ENCODE measurements at regions not wholly inside any gene's neighbourhood (a gene's known extent, or its start where the extent isn't known, plus 50 kb on each side); places are given as distances from the start of the nearest gene placed in this dataset.

DNA sequence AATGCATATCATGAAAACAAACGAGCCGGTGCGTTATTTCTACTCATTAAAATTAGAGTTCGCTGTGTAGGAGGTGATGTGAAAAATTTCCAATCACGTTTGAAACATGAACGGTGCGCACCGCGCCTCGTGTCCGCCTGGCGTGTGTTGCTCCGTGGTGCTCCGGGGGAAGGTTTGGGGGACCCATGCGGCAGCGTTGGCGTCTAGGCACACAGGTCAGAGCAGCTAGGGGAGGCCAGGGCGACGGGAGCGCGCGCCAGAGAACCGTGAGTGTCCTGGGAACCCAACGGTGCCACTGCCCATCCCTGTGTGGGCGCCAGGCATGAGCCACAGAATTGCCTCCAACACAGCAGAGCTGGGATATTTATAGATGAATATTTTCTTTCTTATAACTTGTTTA, 70.6 kb upstream of the ADARB2 start:
- DNase-seq: no peak
- Histone ChIP-seq H2AFZ (ENCODE audit: insufficient read depth, low read depth, low read length, poor library complexity, severe bottlenecking) (no peak overlapping the region), H3K79me2 (ENCODE audit: control insufficient read depth, insufficient read depth, low read length) (no peaks in the 10 kb centered on the region), H3K9ac (ENCODE audit: low read length) (no peak overlapping the region), H3K4me2 (replicated peaks; ENCODE audit: low read depth, low read length, poor library complexity, severe bottlenecking) (no peak overlapping the region), H3K4me1 (ENCODE audit: control insufficient read depth in 2 of 2, insufficient read depth in 2 of 2, low read length in 2 of 2) (no peaks in the 10 kb centered on the region), H3K4me3 (ENCODE audit: control extremely low read depth in 1 of 5, extremely low read depth in 1 of 5, insufficient read depth in 1 of 5, low read depth in 2 of 5, low read length in 4 of 5) (no peak overlapping the region), H3K27me3 (replicated peaks in 1 of 4; ENCODE audit: control extremely low read depth in 1 of 4, control insufficient read depth in 3 of 4, insufficient read depth in 4 of 4, low read length in 3 of 4) (no peaks in the 10 kb centered on the region), H4K20me1 (ENCODE audit: control insufficient read depth, insufficient read depth, low read length, poor library complexity, severe bottlenecking) (no peaks in the 10 kb centered on the region), H3K9me3 (ENCODE audit: control extremely low read depth in 1 of 3, control insufficient read depth in 2 of 3, insufficient read depth in 1 of 3, low read length in 2 of 3) (peaks cover 0 to 8% (median 0%) of the 10 kb centered on the region in 3 donors), H3K27ac (ENCODE audit: low read length in 2 of 2) (no peak overlapping the region), H3K36me3 (replicated peaks in 1 of 2; ENCODE audit: control extremely low read depth in 1 of 2, control insufficient read depth in 1 of 2, extremely low read depth in 1 of 2, insufficient read depth in 2 of 2, low read length in 1 of 2) (no peaks in the 10 kb centered on the region)
- Mint-ChIP-seq H3K4me3 (no peak overlapping the region), H3K4me1 (no peaks in the 10 kb centered on the region), H3K9me3 (ENCODE audit: insufficient read depth) (no peaks in the 10 kb centered on the region), H3K27me3 (peaks cover 10% of the 10 kb centered on the region), H3K27ac (no peak overlapping the region)
- TF ChIP-seq EZH2 (IDR thresholded peaks at IDR 0.05; ENCODE audit: borderline replicate concordance, insufficient read depth, low read depth, low read length, poor library complexity, severe bottlenecking): no peak
- TF ChIP-seq, protein P1, sequence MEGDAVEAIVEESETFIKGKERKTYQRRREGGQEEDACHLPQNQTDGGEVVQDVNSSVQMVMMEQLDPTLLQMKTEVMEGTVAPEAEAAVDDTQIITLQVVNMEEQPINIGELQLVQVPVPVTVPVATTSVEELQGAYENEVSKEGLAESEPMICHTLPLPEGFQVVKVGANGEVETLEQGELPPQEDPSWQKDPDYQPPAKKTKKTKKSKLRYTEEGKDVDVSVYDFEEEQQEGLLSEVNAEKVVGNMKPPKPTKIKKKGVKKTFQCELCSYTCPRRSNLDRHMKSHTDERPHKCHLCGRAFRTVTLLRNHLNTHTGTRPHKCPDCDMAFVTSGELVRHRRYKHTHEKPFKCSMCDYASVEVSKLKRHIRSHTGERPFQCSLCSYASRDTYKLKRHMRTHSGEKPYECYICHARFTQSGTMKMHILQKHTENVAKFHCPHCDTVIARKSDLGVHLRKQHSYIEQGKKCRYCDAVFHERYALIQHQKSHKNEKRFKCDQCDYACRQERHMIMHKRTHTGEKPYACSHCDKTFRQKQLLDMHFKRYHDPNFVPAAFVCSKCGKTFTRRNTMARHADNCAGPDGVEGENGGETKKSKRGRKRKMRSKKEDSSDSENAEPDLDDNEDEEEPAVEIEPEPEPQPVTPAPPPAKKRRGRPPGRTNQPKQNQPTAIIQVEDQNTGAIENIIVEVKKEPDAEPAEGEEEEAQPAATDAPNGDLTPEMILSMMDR (IDR thresholded peaks at IDR 0.05): no peak
- intact Hi-C loops (cut with micrococcal nuclease): no loop called here
- POLR2A ChIA-PET: no interaction called here
- no peak for ATAC-seq (ENCODE audit: low read depth)
- CTCF ChIA-PET: no interaction called here
- 94% methylated on average over 18 of the region's 25 CpGs for WGBS (ENCODE audit: insufficient coverage)

GRCh38 chr10:1807196-1807595, 69.9 kb upstream of the ADARB2 start:
- Histone ChIP-seq H3K36me3 (replicated peaks in 1 of 2; ENCODE audit: control extremely low read depth in 1 of 2, control insufficient read depth in 1 of 2, extremely low read depth in 1 of 2, insufficient read depth in 2 of 2, low read length in 1 of 2) (no peaks in the 10 kb centered on the region), H3K4me2 (replicated peaks; ENCODE audit: low read depth, low read length, poor library complexity, severe bottlenecking) (no peak overlapping the region), H3K9me3 (ENCODE audit: control extremely low read depth in 1 of 3, control insufficient read depth in 2 of 3, insufficient read depth in 1 of 3, low read length in 2 of 3) (peaks cover 0 to 8% (median 0%) of the 10 kb centered on the region in 3 donors), H3K4me3 (ENCODE audit: control extremely low read depth in 1 of 5, extremely low read depth in 1 of 5, insufficient read depth in 1 of 5, low read depth in 2 of 5, low read length in 4 of 5) (no peak overlapping the region), H3K27ac (ENCODE audit: low read length in 2 of 2) (no peak overlapping the region), H2AFZ (ENCODE audit: insufficient read depth, low read depth, low read length, poor library complexity, severe bottlenecking) (no peak overlapping the region), H3K79me2 (ENCODE audit: control insufficient read depth, insufficient read depth, low read length) (no peaks in the 10 kb centered on the region), H3K4me1 (ENCODE audit: control insufficient read depth in 2 of 2, insufficient read depth in 2 of 2, low read length in 2 of 2) (no peaks in the 10 kb centered on the region), H3K27me3 (replicated peaks in 1 of 4; ENCODE audit: control extremely low read depth in 1 of 4, control insufficient read depth in 3 of 4, insufficient read depth in 4 of 4, low read length in 3 of 4) (no peaks in the 10 kb centered on the region), H4K20me1 (ENCODE audit: control insufficient read depth, insufficient read depth, low read length, poor library complexity, severe bottlenecking) (no peaks in the 10 kb centered on the region), H3K9ac (ENCODE audit: low read length) (no peak overlapping the region)
- intact Hi-C loops (cut with micrococcal nuclease): no loop called here
- POLR2A ChIA-PET: no interaction called here
- H3K27me3 Mint-ChIP-seq: peaks cover 14% of the 10 kb centered on the region
- H3K4me3 Mint-ChIP-seq: no peak overlapping the region
- no peaks in the 10 kb centered on the region for H3K4me1 Mint-ChIP-seq
- CTCF ChIA-PET: no interaction called here
- 85% methylated on average over 9 of the region's 9 CpGs for WGBS (ENCODE audit: insufficient coverage)
- ATAC-seq (ENCODE audit: low read depth): no peak
- no peaks in the 10 kb centered on the region for H3K9me3 Mint-ChIP-seq (ENCODE audit: insufficient read depth)
- no peak for DNase-seq
- H3K27ac Mint-ChIP-seq: no peak overlapping the region
- TF ChIP-seq, protein P1 (IDR thresholded peaks at IDR 0.05): no peak
- TF ChIP-seq EZH2 (IDR thresholded peaks at IDR 0.05; ENCODE audit: borderline replicate concordance, insufficient read depth, low read depth, low read length, poor library complexity, severe bottlenecking): no peak

Data from B cell (primary cell).